C1 segment of cervical spinal cord (tissue), 14 donors: ENCODE measurements at regions not wholly inside any gene's neighbourhood (a gene's known extent, or its start where the extent isn't known, plus 50 kb on each side); places are given as distances from the start of the nearest gene placed in this dataset.
A peak's percentile ranks its signal among the peaks of the same experiment; 100 is the strongest.
"Not testable (repeated sequence)": the region's sequence is repeated elsewhere in the genome, so short reads cannot be mapped to it uniquely, and the experiment has no call there.

Experiments used
- DNase-seq, 14 donors: peaks; one replicate each; lab custom pipeline; 2025; lab: John Stamatoyannopoulos, UW

- no peak for DNase-seq
These were observed 138.0 kb upstream of the DNAH14 start for GRCh38 chr1:224791362-224791941.

GRCh38 chr1:224795591-224795990, 133.9 kb upstream of the DNAH14 start:
- DNase-seq: no peak

GRCh38 chr1:224799083-224799482, 130.4 kb upstream of the DNAH14 start:
- DNase-seq: no peak

GRCh38 chr1:224800486-224801119, 128.9 kb upstream of the DNAH14 start:
- DNase-seq: peak in 4 of 14 donors; percentile 3 to 91 (median 28)

DNA sequence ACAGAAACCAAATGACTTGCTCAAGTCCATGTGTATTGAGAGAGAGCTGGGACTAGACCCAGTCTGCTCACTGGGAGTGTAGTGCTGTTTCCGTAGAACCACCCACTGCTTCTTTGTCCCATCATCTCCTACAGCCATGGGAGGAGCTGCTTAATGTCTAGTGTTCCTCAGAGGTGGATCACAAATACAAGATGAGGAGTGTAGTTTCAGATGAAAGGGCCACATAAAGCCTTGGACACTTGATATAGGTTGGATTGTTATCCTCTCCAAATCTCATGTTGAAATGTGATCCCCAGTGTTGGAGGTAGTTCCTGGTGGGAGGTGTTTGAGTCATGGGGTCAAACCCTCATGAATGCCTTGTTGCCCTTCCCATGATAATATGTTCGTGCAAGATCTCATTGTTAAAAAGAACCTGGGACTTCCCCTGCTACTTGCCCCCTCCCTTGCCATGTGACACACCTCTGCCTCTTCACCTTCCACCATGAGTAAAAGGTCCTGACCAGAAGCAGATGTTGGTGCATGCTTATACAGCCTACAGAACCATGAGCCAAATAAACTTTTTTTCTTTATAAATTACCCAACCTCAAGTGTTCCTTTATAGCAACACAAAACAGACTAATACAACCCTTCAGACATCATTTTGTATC, 127.5 kb upstream of the DNAH14 start:
- no peak for DNase-seq

GRCh38 chr1:224802617-224803016, 126.9 kb upstream of the DNAH14 start:
- DNase-seq: no peak

DNA sequence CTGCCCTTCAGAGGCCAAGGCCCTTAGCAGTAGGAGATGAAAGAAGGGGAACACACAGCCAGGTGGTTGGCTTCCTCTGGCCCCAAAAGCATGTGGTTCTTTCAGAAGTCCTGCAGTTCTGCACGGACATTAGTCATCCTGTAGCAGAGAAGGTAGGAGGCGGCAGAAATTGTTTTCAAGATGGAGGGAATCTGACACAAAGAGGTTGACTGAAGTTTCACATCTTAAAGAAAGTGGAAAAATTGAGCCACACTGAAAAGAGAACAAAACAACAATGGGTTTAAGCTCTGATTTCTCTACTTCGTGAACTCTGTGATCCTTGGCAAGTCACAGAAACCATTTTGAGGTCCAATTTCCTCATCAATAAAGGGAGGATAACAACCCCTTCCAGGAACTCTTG, 125.3 kb upstream of the DNAH14 start:
- DNase-seq: no peak

- no peak for DNase-seq
These were observed 123.6 kb upstream of the DNAH14 start for GRCh38 chr1:224805889-224806288.

DNA sequence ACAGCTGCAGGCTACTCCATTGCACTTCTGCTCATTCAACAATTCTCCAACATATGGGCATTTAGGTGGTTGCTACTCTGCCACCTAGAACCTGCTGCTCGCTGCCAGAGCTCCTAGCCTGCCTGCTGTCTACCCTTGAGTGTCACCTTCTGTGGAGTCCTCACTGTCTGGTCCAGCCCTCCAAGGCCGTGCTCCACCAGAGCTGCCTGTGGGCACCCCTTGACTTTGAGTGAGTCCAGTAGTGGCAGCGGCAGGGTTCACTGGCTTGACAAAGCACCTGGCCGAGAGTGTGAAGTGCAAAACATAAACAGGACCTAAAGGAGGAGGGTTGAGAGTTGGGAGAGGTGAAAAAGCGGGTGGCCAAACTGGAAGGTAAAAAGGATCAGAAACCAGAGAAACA, 120.3 kb upstream of the DNAH14 start:
- no peak for DNase-seq

GRCh38 chr1:224809613-224810012, 119.9 kb upstream of the DNAH14 start:
- peak in 1 of 14 donors; percentile 3 for DNase-seq

- no peak for DNase-seq
These were observed 117.9 kb upstream of the DNAH14 start for GRCh38 chr1:224811564-224811963.

DNA sequence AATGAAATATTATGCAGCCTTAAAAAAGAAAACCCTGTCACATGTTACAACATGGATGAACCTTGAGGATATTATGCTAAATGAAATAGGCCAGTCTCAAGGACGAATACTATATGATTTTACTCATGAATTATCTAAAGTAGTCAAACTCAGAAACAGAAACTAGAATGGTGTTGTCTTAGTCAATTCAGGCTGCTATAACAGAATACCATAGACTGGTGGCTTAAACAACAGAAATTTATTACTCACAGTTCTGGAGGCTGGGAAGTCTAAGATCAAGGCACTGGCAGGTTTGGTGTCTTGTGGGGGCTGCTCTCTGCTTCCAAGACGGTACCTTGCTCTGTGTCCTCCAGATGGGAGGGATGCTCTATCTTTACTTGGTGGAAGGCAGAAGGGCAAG, 113.8 kb upstream of the DNAH14 start:
- no peak for DNase-seq

DNA sequence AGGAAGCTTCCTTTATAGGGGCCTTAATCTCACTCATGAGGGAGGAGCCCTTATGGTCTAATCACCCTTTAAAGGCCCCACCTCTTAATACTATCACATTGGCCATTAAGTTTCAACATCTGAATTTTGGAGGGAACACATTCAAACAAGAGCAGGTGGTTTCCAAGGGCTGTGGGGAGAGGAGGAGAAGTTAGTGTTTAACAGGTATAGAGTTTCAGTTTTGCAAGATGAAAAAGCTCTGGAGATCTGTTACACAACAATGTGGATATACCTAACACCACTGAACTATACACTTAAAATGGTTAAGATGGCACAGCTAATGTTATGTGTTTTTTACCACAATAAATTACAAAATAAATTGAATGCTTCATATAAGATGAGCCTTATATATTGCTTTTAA, 113.4 kb upstream of the DNAH14 start:
- DNase-seq: no peak

- no peak for DNase-seq
These were observed 112.1 kb upstream of the DNAH14 start for GRCh38 chr1:224817382-224817781.

- DNase-seq: no peak
These were observed 109.6 kb upstream of the DNAH14 start for GRCh38 chr1:224819861-224820260.

DNA sequence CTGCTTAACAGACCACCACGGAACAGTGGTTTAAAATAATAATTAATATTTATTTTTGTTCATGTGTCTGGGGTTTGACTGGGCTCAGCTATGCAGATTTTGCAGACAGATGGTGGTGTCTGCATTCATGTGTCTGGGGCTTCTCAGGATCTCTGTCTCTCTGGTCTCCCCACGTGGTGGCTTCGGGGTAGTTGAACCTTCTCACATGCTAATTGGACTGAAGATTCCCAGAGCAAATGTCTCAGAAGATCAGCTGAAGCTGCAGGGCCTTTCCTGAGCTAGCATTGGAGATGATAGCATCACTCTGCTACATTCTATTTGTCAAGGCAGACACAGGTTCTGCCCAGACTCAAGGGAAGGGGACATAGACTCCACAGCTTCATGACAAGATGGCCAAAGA, 109.1 kb upstream of the DNAH14 start:
- no peak for DNase-seq

GRCh38 chr1:224821751-224822150, 107.7 kb upstream of the DNAH14 start:
- not testable (repeated sequence) for DNase-seq

DNA sequence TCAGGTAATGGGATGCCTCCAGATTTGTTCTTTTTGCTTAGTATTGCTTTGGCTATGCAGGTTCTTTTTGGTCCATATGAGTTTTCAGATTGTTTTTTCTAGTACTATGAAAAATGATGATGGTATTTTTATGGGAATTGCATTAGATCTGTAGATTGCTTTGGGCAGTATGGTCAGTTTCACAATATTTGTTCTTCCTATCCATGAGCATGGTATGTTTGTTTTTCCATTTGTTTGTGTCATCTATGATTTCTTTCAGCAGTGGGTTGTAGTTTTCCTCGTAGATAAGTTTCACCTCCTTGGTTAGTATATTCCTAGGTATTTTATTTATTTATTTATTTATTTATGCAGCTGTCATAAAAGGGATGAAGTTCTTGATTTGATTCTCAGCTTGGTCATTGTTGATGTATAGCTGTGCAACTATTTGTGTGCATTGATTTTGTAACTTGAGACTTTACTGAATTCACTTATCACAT, 103.9 kb upstream of the DNAH14 start:
- no peak for DNase-seq

- no peak for DNase-seq
These were observed 100.8 kb upstream of the DNAH14 start for GRCh38 chr1:224828691-224829090.

DNA sequence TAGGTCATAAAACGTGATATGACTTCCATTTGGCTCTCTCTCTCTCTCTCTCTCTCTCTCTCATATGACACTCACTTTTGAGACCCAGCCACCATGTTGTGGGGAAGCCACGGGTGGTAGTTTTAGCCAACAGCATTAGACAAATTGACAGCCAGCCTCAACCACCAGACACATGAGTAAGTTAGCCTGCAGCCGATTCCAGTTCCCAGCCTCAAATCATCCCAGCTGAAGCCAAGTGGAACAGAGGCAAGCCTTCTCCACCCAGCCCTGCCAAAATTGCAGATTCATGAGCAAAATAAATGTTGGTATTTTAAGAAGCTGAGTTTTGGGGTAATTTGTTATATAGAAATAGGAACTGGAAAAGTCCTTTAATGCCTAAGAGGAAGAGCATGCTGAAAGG, 98.0 kb upstream of the DNAH14 start:
- no peak for DNase-seq

DNA sequence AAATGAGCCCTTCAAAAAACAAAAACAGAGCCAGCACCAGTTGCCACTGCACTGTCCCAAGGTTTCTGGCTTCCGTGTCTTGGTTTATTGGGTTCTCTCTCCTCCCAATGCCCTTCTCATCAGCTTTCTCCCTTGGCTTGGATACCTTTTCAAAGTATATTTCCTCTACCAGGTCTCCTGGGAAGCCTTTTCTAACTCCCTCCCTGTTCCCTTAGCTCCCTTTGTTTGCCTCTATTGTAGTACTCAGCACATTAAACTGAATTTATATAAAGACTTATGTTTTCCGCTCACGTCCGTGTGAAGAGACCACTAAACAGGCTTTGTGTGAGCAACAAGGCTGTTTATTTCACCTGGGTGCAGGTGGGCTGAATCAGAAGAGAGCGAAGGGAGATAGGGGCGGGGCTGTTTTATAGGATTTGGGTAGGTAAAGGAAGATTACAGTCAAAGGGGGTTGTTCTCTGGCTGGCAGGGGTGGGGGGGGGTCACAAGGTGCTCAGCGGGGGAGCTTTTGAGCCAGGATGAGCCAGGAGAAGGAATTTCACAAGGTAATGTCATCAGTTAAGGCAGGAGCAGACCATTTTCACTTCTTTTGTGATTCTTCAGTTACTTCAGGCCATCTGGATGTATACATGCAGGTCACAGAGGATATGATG, 89.7 kb upstream of the DNAH14 start:
- not testable (repeated sequence) for DNase-seq

GRCh38 chr1:224841803-224842202, 87.7 kb upstream of the DNAH14 start:
- not testable (repeated sequence) for DNase-seq
